Hepatocyte (in vitro differentiated cells): ENCODE measurements at regions not wholly inside any gene's neighbourhood (a gene's known extent, or its start where the extent isn't known, plus 50 kb on each side); places are given as distances from the start of the nearest gene placed in this dataset.

ENCODE experiments used
- DNase-seq: peaks from one replicate; pipeline ENCODE4 v3.0.0-alpha.2; 2016; ENCODE audit warnings: low spot score
- H2AFZ ChIP-seq: fragments of 200-600 bp; sonication (generic); 2 replicates; pipeline ENCODE4 v1.6.0; 2016; ENCODE audit warnings: antibody characterized with exemption, mild to moderate bottlenecking
- H3K27ac ChIP-seq: fragments of 200-600 bp; sonication (generic); 2 replicates; pipeline ENCODE4 v1.5.1; 2016; ENCODE audit warnings: mild to moderate bottlenecking
- H3K27me3 ChIP-seq: fragments of 200-600 bp; sonication (generic); 2 replicates; pipeline ENCODE4 v1.6.1; 2016
- H3K36me3 ChIP-seq: fragments of 200-600 bp; sonication (generic); replicated peaks from 2 replicates; pipeline ENCODE4 v1.5.1; 2016; ENCODE audit warnings: low read depth; ENCODE audit not compliant: insufficient read depth
- H3K4me1 ChIP-seq: fragments of 200-600 bp; sonication (generic); 2 replicates; pipeline ENCODE4 v1.5.1; 2016; ENCODE audit warnings: mild to moderate bottlenecking, moderate library complexity; ENCODE audit not compliant: insufficient read depth
- H3K4me2 ChIP-seq: fragments of 200-600 bp; sonication (generic); 2 replicates; pipeline ENCODE4 v1.6.0; 2016
- H3K4me3 ChIP-seq: fragments of 200-600 bp; sonication (generic); 2 replicates; pipeline ENCODE4 v1.5.1; 2016; ENCODE audit warnings: mild to moderate bottlenecking
- H3K79me2 ChIP-seq: fragments of 200-600 bp; sonication (generic); 2 replicates; pipeline ENCODE4 v1.6.0; 2017; ENCODE audit warnings: mild to moderate bottlenecking
- H3K9me2 ChIP-seq: fragments of 200-600 bp; sonication (generic); replicated peaks from 2 replicates; pipeline ENCODE4 v1.6.0; 2017; ENCODE audit warnings: mild to moderate bottlenecking; ENCODE audit not compliant: insufficient read depth
- H3K9me3 ChIP-seq: fragments of 200-600 bp; sonication (generic); 2 replicates; pipeline ENCODE4 v1.5.1; 2016; ENCODE audit warnings: low read depth, mild to moderate bottlenecking
- H4K20me1 ChIP-seq: fragments of 200-600 bp; sonication (generic); 2 replicates; pipeline ENCODE4 v1.6.0; 2016; ENCODE audit warnings: mild to moderate bottlenecking; ENCODE audit not compliant: insufficient read depth, poor library complexity, severe bottlenecking
- CTCF ChIP-seq: fragments of 200-600 bp; sonication (generic); IDR thresholded peaks from 2 replicates; pipeline ENCODE4 v1.5.1; 2016; ENCODE audit warnings: antibody characterized with exemption, mild to moderate bottlenecking; ENCODE audit not compliant: poor library complexity
- EZH2 ChIP-seq: fragments of 200-600 bp; sonication (generic); IDR thresholded peaks from 2 replicates; pipeline ENCODE4 v1.6.1; 2016; ENCODE audit warnings: antibody characterized with exemption, mild to moderate bottlenecking, borderline replicate concordance
- EZH2phosphoT487 ChIP-seq: fragments of 200-600 bp; sonication (generic); IDR thresholded peaks from one replicate; pipeline ENCODE4 v1.6.1; 2018; ENCODE audit warnings: antibody characterized with exemption, mild to moderate bottlenecking, low read depth, moderate library complexity; ENCODE audit not compliant: unreplicated experiment, severe bottlenecking
- WGBS: methylation state at CpG from one replicate; pipeline ENCODE4 v1.1.6; 2016; ENCODE audit warnings: low lambda C conversion rate; ENCODE audit errors: missing lambda C conversion rate; 5-methylcytosine and 5-hydroxymethylcytosine counted together

DNA sequence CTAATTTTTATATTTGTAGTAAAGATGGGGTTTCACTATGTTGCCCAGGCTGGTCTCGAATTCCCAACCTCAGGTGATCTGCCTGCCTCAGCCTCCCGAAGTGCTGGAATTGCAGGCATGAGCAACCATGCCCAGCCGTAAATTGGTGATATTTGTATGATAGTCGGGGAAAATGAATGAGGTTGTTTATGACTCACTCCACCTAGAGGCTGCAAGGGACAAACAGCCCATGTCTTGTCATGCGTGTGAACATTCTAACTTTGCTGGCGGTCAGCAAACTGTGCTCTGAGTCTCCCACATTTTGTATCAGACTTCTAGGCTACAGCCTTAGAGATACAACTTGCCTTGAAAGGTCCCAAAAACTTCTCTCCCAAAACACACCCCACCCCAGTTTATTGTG, 133.5 kb upstream of the DTNA start:
- Histone ChIP-seq H3K79me2 (no peaks in the 10 kb centered on the region), H3K4me2 (no peak overlapping the region), H3K4me3 (no peak overlapping the region), H3K27me3 (no peaks in the 10 kb centered on the region), H3K4me1 (no peaks in the 10 kb centered on the region), H3K9me3 (no peaks in the 10 kb centered on the region), H3K27ac (no peak overlapping the region), H3K9me2 (no peaks in the 10 kb centered on the region), H4K20me1 (no peaks in the 10 kb centered on the region), H3K36me3 (no peaks in the 10 kb centered on the region), H2AFZ (no peak overlapping the region)
- TF ChIP-seq EZH2, result no peak
- TF ChIP-seq EZH2phosphoT487, result no peak
- TF ChIP-seq CTCF, result no peak
- DNase-seq, result no peak
- WGBS, result 93% methylated on average over 6 of the region's 6 CpGs

- H4K20me1 ChIP-seq, result no peaks in the 10 kb centered on the region
- H3K27ac ChIP-seq, result no peak overlapping the region
- H3K4me2 ChIP-seq, result no peak overlapping the region
- no peak for DNase-seq
- no peak for TF ChIP-seq EZH2phosphoT487
- no peak for TF ChIP-seq EZH2
- no peak for TF ChIP-seq CTCF
- no peaks in the 10 kb centered on the region for H3K27me3 ChIP-seq
- H3K9me2 ChIP-seq, result no peaks in the 10 kb centered on the region
- no peaks in the 10 kb centered on the region for H3K79me2 ChIP-seq
- no peak overlapping the region for H3K4me3 ChIP-seq
- no peaks in the 10 kb centered on the region for H3K4me1 ChIP-seq
- no peaks in the 10 kb centered on the region for H3K9me3 ChIP-seq
- H3K36me3 ChIP-seq, result no peaks in the 10 kb centered on the region
- H2AFZ ChIP-seq, result no peak overlapping the region
- WGBS, result 80% methylated on average over 4 of the region's 4 CpGs
Observed at GRCh38 chr18:34583895-34584294, 126.2 kb upstream of the DTNA start.

DNA sequence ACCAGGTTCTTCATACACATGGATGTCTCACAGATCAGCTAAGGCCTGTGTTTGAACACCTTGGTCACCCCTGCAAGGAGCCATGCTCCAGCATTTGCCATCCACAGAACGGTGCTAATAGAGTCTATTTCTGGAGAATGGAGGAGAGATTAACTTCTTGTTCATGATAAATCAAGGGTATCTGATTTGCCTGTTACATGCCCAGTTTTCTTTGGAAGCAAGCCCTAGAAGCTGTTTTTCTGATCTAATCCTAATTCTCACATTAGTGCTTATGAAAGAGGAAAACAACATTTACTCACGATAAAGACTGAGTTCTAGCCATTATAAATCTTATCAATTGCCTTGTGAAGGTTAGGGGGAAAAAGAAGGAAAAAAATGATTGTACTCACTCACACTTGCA, 119.6 kb upstream of the DTNA start:
- Histone ChIP-seq H3K9me3 (no peaks in the 10 kb centered on the region), H3K79me2 (no peaks in the 10 kb centered on the region), H3K27me3 (no peaks in the 10 kb centered on the region), H3K4me2 (no peak overlapping the region), H3K9me2 (no peaks in the 10 kb centered on the region), H3K4me1 (no peaks in the 10 kb centered on the region), H4K20me1 (no peaks in the 10 kb centered on the region), H3K27ac (no peak overlapping the region), H3K4me3 (no peak overlapping the region), H2AFZ (no peak overlapping the region), H3K36me3 (no peaks in the 10 kb centered on the region)
- WGBS, result 80% methylated on average over 2 of the region's 2 CpGs
- DNase-seq, result no peak
- TF ChIP-seq EZH2phosphoT487 (no peak), EZH2 (no peak)

GRCh38 chr18:34591920-34592444, 118.1 kb upstream of the DTNA start:
- Histone ChIP-seq H3K27ac (no peak overlapping the region), H2AFZ (no peak overlapping the region), H3K79me2 (no peaks in the 10 kb centered on the region), H3K4me2 (no peak overlapping the region), H4K20me1 (no peaks in the 10 kb centered on the region), H3K36me3 (no peaks in the 10 kb centered on the region), H3K27me3 (no peaks in the 10 kb centered on the region), H3K4me1 (no peaks in the 10 kb centered on the region), H3K9me2 (no peaks in the 10 kb centered on the region), H3K4me3 (no peak overlapping the region), H3K9me3 (no peaks in the 10 kb centered on the region)
- WGBS, result 98% methylated on average over 2 of the region's 2 CpGs
- TF ChIP-seq CTCF (no peak), EZH2phosphoT487 (no peak), EZH2 (no peak)
- DNase-seq, result no peak
